ENCODE measurements at regions not wholly inside any gene's neighbourhood (a gene's known extent, or its start where the extent isn't known, plus 50 kb on each side); places are given as distances from the start of the nearest gene placed in this dataset.

DNA sequence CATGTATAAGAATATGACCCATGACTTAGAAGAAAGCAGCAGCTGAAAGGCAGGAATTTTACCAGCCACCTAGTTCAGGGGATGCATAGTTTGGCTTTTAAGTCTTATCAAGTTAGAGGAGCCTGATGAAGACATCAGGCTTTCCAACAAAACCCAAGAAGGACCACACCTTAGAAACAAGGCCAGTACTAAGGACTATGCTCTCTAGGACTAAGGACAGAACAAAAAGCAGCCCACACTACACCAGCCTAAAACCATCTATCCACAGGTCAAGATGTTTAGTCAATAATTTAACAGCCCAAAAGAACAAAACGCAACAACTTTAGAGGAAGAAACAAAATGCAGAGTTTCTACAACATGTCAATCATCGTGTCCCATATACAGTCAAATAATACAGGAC lies 408.9 kb upstream of the RGMB start:
- DNase-seq (ENCODE audit: low read depth, low spot score) (no peak), ATAC-seq (no peak)
- in situ Hi-C loops (cut with HindIII; ENCODE audit: low pct_unique_long_range_greater_than_20kb, low sequenced_read_pairs) = no loop called here
- Histone ChIP-seq H3K36me3 (ENCODE audit: control insufficient read depth, insufficient read depth, low read length) (no peaks in the 10 kb centered on the region), H3K27ac (ENCODE audit: low read length) (no peak overlapping the region), H3K27me3 (ENCODE audit: control insufficient read depth, insufficient read depth, low read length) (no peaks in the 10 kb centered on the region), H3K9me3 (ENCODE audit: control insufficient read depth, insufficient read depth, low read depth, low read length) (no peaks in the 10 kb centered on the region), H3K4me3 (ENCODE audit: low read depth in 2 of 2, low read length in 2 of 2) (no peak overlapping the region), H3K4me1 (ENCODE audit: control insufficient read depth, insufficient read depth, low read length) (no peaks in the 10 kb centered on the region)
- POLR2A ChIA-PET = no interaction called here
- intact Hi-C loops (cut with micrococcal nuclease; ENCODE audit: unreplicated experiment) = no loop called here
- BruUV-seq (replicated peaks) = no TSS peak
- TF ChIP-seq, protein P1, sequence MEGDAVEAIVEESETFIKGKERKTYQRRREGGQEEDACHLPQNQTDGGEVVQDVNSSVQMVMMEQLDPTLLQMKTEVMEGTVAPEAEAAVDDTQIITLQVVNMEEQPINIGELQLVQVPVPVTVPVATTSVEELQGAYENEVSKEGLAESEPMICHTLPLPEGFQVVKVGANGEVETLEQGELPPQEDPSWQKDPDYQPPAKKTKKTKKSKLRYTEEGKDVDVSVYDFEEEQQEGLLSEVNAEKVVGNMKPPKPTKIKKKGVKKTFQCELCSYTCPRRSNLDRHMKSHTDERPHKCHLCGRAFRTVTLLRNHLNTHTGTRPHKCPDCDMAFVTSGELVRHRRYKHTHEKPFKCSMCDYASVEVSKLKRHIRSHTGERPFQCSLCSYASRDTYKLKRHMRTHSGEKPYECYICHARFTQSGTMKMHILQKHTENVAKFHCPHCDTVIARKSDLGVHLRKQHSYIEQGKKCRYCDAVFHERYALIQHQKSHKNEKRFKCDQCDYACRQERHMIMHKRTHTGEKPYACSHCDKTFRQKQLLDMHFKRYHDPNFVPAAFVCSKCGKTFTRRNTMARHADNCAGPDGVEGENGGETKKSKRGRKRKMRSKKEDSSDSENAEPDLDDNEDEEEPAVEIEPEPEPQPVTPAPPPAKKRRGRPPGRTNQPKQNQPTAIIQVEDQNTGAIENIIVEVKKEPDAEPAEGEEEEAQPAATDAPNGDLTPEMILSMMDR (IDR thresholded peaks at IDR 0.05) = no peak
- no peak for TF ChIP-seq TCF7L2 (IDR thresholded peaks at IDR 0.05; ENCODE audit: low read depth, low read length)
- TF ChIP-seq POLR2AphosphoS5 (IDR thresholded peaks at IDR 0.05; ENCODE audit: low read depth, low read length) = no peak
- no peak for TF ChIP-seq SIN3A (IDR thresholded peaks at IDR 0.05; ENCODE audit: borderline replicate concordance, insufficient read depth, low read depth, low read length)
- TF ChIP-seq, protein P2, sequence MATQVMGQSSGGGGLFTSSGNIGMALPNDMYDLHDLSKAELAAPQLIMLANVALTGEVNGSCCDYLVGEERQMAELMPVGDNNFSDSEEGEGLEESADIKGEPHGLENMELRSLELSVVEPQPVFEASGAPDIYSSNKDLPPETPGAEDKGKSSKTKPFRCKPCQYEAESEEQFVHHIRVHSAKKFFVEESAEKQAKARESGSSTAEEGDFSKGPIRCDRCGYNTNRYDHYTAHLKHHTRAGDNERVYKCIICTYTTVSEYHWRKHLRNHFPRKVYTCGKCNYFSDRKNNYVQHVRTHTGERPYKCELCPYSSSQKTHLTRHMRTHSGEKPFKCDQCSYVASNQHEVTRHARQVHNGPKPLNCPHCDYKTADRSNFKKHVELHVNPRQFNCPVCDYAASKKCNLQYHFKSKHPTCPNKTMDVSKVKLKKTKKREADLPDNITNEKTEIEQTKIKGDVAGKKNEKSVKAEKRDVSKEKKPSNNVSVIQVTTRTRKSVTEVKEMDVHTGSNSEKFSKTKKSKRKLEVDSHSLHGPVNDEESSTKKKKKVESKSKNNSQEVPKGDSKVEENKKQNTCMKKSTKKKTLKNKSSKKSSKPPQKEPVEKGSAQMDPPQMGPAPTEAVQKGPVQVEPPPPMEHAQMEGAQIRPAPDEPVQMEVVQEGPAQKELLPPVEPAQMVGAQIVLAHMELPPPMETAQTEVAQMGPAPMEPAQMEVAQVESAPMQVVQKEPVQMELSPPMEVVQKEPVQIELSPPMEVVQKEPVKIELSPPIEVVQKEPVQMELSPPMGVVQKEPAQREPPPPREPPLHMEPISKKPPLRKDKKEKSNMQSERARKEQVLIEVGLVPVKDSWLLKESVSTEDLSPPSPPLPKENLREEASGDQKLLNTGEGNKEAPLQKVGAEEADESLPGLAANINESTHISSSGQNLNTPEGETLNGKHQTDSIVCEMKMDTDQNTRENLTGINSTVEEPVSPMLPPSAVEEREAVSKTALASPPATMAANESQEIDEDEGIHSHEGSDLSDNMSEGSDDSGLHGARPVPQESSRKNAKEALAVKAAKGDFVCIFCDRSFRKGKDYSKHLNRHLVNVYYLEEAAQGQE (IDR thresholded peaks at IDR 0.05; ENCODE audit: insufficient read depth in 1 of 2, low read depth in 2 of 2, low read length in 1 of 2) = no peak
- CTCF ChIA-PET = no interaction called here

DNA sequence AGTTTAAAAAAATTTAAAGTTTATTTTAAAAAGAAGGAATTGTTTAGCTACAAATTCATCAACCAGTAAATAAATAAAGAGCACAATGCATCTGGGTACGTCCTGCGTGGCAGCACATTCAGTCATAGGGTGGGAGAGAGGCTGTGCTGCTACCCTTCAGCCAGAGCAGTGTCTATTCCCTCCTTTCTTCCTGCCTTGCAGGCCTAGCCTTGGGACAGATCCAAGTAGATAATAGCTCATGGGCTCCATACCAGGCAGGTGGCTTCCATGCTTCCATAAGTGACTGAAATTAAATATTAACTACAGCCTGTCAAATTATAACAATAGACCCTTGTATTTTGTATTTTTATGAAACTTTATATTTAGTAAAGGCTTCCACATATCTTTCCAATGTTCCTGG lies 408.3 kb upstream of the RGMB start:
- in situ Hi-C loops (cut with HindIII; ENCODE audit: low pct_unique_long_range_greater_than_20kb, low sequenced_read_pairs) = no loop called here
- BruUV-seq (replicated peaks) = no TSS peak
- CTCF ChIA-PET = no interaction called here

More for the DNA sequence above, 408.3 kb upstream of the RGMB start:
- H3K4me3 ChIP-seq (ENCODE audit: low read depth in 2 of 2, low read length in 2 of 2) = no peak overlapping the region
- no peaks in the 10 kb centered on the region for H3K36me3 ChIP-seq (ENCODE audit: control insufficient read depth, insufficient read depth, low read length)
- POLR2A ChIA-PET = no interaction called here
- no peaks in the 10 kb centered on the region for H3K9me3 ChIP-seq (ENCODE audit: control insufficient read depth, insufficient read depth, low read depth, low read length)
- intact Hi-C loops (cut with micrococcal nuclease; ENCODE audit: unreplicated experiment) = no loop called here
- no peak overlapping the region for H3K27ac ChIP-seq (ENCODE audit: low read length)
- no peaks in the 10 kb centered on the region for H3K27me3 ChIP-seq (ENCODE audit: control insufficient read depth, insufficient read depth, low read length)
- H3K4me1 ChIP-seq (ENCODE audit: control insufficient read depth, insufficient read depth, low read length) = no peaks in the 10 kb centered on the region
- TF ChIP-seq POLR2AphosphoS5 (IDR thresholded peaks at IDR 0.05; ENCODE audit: low read depth, low read length) (no peak), SIN3A (IDR thresholded peaks at IDR 0.05; ENCODE audit: borderline replicate concordance, insufficient read depth, low read depth, low read length) (no peak), TCF7L2 (IDR thresholded peaks at IDR 0.05; ENCODE audit: low read depth, low read length) (no peak)
- TF ChIP-seq, protein P2 (IDR thresholded peaks at IDR 0.05; ENCODE audit: insufficient read depth in 1 of 2, low read depth in 2 of 2, low read length in 1 of 2) = no peak
- TF ChIP-seq, protein P1 (IDR thresholded peaks at IDR 0.05) = no peak
- no peak for ATAC-seq
- no peak for DNase-seq (ENCODE audit: low read depth, low spot score)
